Adrenal gland (tissue), 5 donors: ENCODE measurements at regions not wholly inside any gene's neighbourhood (a gene's known extent, or its start where the extent isn't known, plus 50 kb on each side); places are given as distances from the start of the nearest gene placed in this dataset.

Experiments used
- POLR2A ChIP-seq, 2 donors: fragments of 450-650 bp; IDR thresholded peaks; one replicate each; pipeline ENCODE4 v1.6.1; 2017; ENCODE audit warnings: antibody characterized with exemption in 2 of 2, mild to moderate bottlenecking in 2 of 2, moderate library complexity in 1 of 2
- TF ChIP-seq, protein P1 (sequence below), 6 experiments: fragments of 450-650 bp in 4 of 6; fragments of 200-600 bp in 2 of 6; sonication (generic) in 1 of 6; IDR thresholded peaks; 1 replicate in 5 of 6; 2 replicates in 1 of 6; pipeline versions ENCODE4 v1.5.1 to v1.8.0; 2016 to 2021; ENCODE audit warnings: antibody characterized with exemption in 6 of 6, mild to moderate bottlenecking in 2 of 6, moderate library complexity in 1 of 6
- donor health status: DM: no; HTN: no; CAD: no.

GRCh38 chr4:138555108-138555507 is 313.0 kb upstream of the SLC7A11 start:
- TF ChIP-seq, protein P1, sequence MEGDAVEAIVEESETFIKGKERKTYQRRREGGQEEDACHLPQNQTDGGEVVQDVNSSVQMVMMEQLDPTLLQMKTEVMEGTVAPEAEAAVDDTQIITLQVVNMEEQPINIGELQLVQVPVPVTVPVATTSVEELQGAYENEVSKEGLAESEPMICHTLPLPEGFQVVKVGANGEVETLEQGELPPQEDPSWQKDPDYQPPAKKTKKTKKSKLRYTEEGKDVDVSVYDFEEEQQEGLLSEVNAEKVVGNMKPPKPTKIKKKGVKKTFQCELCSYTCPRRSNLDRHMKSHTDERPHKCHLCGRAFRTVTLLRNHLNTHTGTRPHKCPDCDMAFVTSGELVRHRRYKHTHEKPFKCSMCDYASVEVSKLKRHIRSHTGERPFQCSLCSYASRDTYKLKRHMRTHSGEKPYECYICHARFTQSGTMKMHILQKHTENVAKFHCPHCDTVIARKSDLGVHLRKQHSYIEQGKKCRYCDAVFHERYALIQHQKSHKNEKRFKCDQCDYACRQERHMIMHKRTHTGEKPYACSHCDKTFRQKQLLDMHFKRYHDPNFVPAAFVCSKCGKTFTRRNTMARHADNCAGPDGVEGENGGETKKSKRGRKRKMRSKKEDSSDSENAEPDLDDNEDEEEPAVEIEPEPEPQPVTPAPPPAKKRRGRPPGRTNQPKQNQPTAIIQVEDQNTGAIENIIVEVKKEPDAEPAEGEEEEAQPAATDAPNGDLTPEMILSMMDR (IDR thresholded peaks at IDR 0.05) = no peak
- no peak for TF ChIP-seq POLR2A (IDR thresholded peaks at IDR 0.05)
